ENCODE measurements at regions not wholly inside any gene's neighbourhood (a gene's known extent, or its start where the extent isn't known, plus 50 kb on each side); places are given as distances from the start of the nearest gene placed in this dataset.
"Not testable (repeated sequence)": the region's sequence is repeated elsewhere in the genome, so short reads cannot be mapped to it uniquely, and the experiment has no call there.

GRCh38 chr5:74534397-74535129 is 106.0 kb downstream of the ENC1 start:
- no peak for DNase-seq

GRCh38 chr5:74530326-74531050 is 110.0 kb downstream of the ENC1 start:
- no peak for DNase-seq

- DNase-seq = no peak
Observed at GRCh38 chr5:74529101-74529500, 111.4 kb downstream of the ENC1 start.

- no peak for DNase-seq
Observed at GRCh38 chr5:74526111-74526510, 114.4 kb downstream of the ENC1 start.

GRCh38 chr5:74524767-74525166 is 115.8 kb downstream of the ENC1 start:
- DNase-seq = not testable (repeated sequence)

- not testable (repeated sequence) for DNase-seq
Observed at GRCh38 chr5:74523698-74524097, 116.8 kb downstream of the ENC1 start.

GRCh38 chr5:74522838-74523237 is 117.7 kb downstream of the ENC1 start:
- not testable (repeated sequence) for DNase-seq

- DNase-seq = no peak
Observed at GRCh38 chr5:74521401-74521800, 119.1 kb downstream of the ENC1 start.

- DNase-seq = no peak
Observed at GRCh38 chr5:74519679-74520078, 120.8 kb downstream of the ENC1 start.

GRCh38 chr5:74519161-74519571 is 121.4 kb downstream of the ENC1 start:
- DNase-seq = no peak

GRCh38 chr5:74517700-74518099 is 122.8 kb downstream of the ENC1 start:
- no peak for DNase-seq

- DNase-seq = no peak
Observed at GRCh38 chr5:74516211-74516636, 124.3 kb downstream of the ENC1 start.

- no peak for DNase-seq
Observed at GRCh38 chr5:74514888-74515551, 125.5 kb downstream of the ENC1 start.

GRCh38 chr5:74511770-74512169 is 128.8 kb downstream of the ENC1 start:
- not testable (repeated sequence) for DNase-seq

- no peak for DNase-seq
Observed at GRCh38 chr5:74510476-74511075, 130.0 kb downstream of the ENC1 start.

GRCh38 chr5:74507370-74508005 is 133.0 kb downstream of the ENC1 start:
- no peak for DNase-seq

GRCh38 chr5:74506119-74506518 is 134.4 kb downstream of the ENC1 start:
- DNase-seq = no peak

GRCh38 chr5:74504463-74504862 is 136.1 kb downstream of the ENC1 start:
- DNase-seq = no peak

GRCh38 chr5:74502479-74502950 is 138.0 kb downstream of the ENC1 start:
- no peak for DNase-seq

GRCh38 chr5:74501674-74502478 is 138.7 kb downstream of the ENC1 start:
- DNase-seq = no peak

All from hypothalamus (tissue), 51 donors.